ENCODE measurements at regions not wholly inside any gene's neighbourhood (a gene's known extent, or its start where the extent isn't known, plus 50 kb on each side); places are given as distances from the start of the nearest gene placed in this dataset.

DNA sequence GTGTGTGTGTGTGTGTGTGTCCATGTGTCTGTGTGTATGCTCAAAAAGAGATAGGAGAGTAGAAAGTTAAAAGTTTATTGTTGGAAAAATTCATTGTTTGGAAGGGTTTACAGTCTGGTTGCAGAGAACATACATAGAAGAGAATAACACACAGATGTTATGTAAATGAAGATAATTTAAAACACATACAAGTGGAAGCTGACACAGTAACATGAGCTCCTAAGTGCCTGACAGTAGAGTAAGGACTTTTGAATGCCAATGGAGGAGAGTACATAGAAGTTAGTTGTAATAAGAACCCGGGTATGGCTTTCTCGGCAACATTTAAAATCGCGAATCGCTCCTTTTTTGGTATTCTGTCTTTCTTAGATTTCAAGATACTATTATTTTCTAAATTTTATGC is 137.0 kb upstream of the FANCL start:
- Histone ChIP-seq H3K27me3 (ENCODE audit: control insufficient read depth, insufficient read depth, low read length) (no peaks in the 10 kb centered on the region), H3K36me3 (ENCODE audit: control insufficient read depth, insufficient read depth, low read length) (no peaks in the 10 kb centered on the region), H3K4me3 (ENCODE audit: low read depth, low read length) (no peak overlapping the region), H3K27ac (ENCODE audit: insufficient read depth, low read length, poor library complexity, severe bottlenecking) (no peak overlapping the region), H3K4me1 (ENCODE audit: control insufficient read depth, insufficient read depth, low read length, poor library complexity, severe bottlenecking) (no peaks in the 10 kb centered on the region), H3K9me3 (ENCODE audit: control insufficient read depth in 2 of 2, low read length in 2 of 2) (no peaks in the 10 kb centered on the region)
- peaks cover 0 to 3% (median 0%) of the 10 kb centered on the region in 7 donors for H3K9me3 Mint-ChIP-seq
- H3K4me1 Mint-ChIP-seq, result no peaks in the 10 kb centered on the region
- ATAC-seq (ENCODE audit: low read depth in 2 of 2) (no peak), DNase-seq (no peak)
- H3K36me3 Mint-ChIP-seq, result no peaks in the 10 kb centered on the region
- H3K27me3 Mint-ChIP-seq, result peaks cover 8% of the 10 kb centered on the region
- H3K4me3 Mint-ChIP-seq, result no peak overlapping the region
- H3K27ac Mint-ChIP-seq, result no peak overlapping the region

GRCh38 chr2:58377181-58377580 is 136.1 kb upstream of the FANCL start:
- Mint-ChIP-seq H3K4me3 (no peak overlapping the region), H3K27ac (no peak overlapping the region), H3K36me3 (no peaks in the 10 kb centered on the region), H3K27me3 (peaks cover 8% of the 10 kb centered on the region), H3K9me3 (peaks cover 0 to 3% (median 0%) of the 10 kb centered on the region in 7 donors), H3K4me1 (no peaks in the 10 kb centered on the region)
- Histone ChIP-seq H3K36me3 (ENCODE audit: control insufficient read depth, insufficient read depth, low read length) (no peaks in the 10 kb centered on the region), H3K27me3 (ENCODE audit: control insufficient read depth, insufficient read depth, low read length) (no peaks in the 10 kb centered on the region), H3K27ac (ENCODE audit: insufficient read depth, low read length, poor library complexity, severe bottlenecking) (no peak overlapping the region), H3K4me3 (ENCODE audit: low read depth, low read length) (no peak overlapping the region), H3K4me1 (ENCODE audit: control insufficient read depth, insufficient read depth, low read length, poor library complexity, severe bottlenecking) (no peaks in the 10 kb centered on the region), H3K9me3 (ENCODE audit: control insufficient read depth in 2 of 2, low read length in 2 of 2) (no peaks in the 10 kb centered on the region)
- ATAC-seq (ENCODE audit: low read depth in 2 of 2), result no peak
- no peak for DNase-seq

- Mint-ChIP-seq H3K4me3 (no peak overlapping the region), H3K4me1 (no peaks in the 10 kb centered on the region), H3K36me3 (no peaks in the 10 kb centered on the region), H3K27ac (no peak overlapping the region), H3K27me3 (peaks cover 8% of the 10 kb centered on the region), H3K9me3 (peaks cover 0 to 3% (median 0%) of the 10 kb centered on the region in 7 donors)
- no peaks in the 10 kb centered on the region for H3K36me3 ChIP-seq (ENCODE audit: control insufficient read depth, insufficient read depth, low read length)
- no peaks in the 10 kb centered on the region for H3K4me1 ChIP-seq (ENCODE audit: control insufficient read depth, insufficient read depth, low read length, poor library complexity, severe bottlenecking)
- H3K9me3 ChIP-seq (ENCODE audit: control insufficient read depth in 2 of 2, low read length in 2 of 2), result no peaks in the 10 kb centered on the region
- no peak overlapping the region for H3K4me3 ChIP-seq (ENCODE audit: low read depth, low read length)
- no peaks in the 10 kb centered on the region for H3K27me3 ChIP-seq (ENCODE audit: control insufficient read depth, insufficient read depth, low read length)
- DNase-seq (no peak), ATAC-seq (ENCODE audit: low read depth in 2 of 2) (no peak)
- H3K27ac ChIP-seq (ENCODE audit: insufficient read depth, low read length, poor library complexity, severe bottlenecking), result no peak overlapping the region
These were observed 135.5 kb upstream of the FANCL start for GRCh38 chr2:58376592-58376991.

DNA sequence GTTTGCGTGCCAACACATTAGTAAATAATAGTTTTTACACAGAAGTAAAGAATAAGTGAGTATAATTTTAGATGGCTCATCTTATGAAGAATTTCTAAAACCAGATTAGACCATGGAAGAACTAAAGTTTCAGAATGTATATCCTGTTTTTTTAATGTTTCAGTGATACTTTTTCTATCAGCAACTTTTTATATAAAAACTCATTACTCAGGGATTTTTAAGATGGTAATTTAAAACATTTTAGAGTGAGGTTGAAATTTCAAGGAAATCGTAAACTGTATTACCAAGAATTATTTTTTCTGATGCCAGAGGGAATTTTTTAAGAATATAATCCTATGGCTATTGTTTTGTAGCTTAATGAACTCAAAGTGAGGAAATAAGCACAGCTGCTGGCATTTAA is 128.5 kb upstream of the FANCL start:
- Mint-ChIP-seq H3K4me1 (no peaks in the 10 kb centered on the region), H3K27me3 (peaks cover 9% of the 10 kb centered on the region), H3K27ac (no peak overlapping the region), H3K4me3 (no peak overlapping the region), H3K9me3 (peaks cover 0 to 1% (median 0%) of the 10 kb centered on the region in 7 donors), H3K36me3 (no peaks in the 10 kb centered on the region)
- Histone ChIP-seq H3K27me3 (ENCODE audit: control insufficient read depth, insufficient read depth, low read length) (no peaks in the 10 kb centered on the region), H3K9me3 (ENCODE audit: control insufficient read depth in 2 of 2, low read length in 2 of 2) (no peaks in the 10 kb centered on the region), H3K36me3 (ENCODE audit: control insufficient read depth, insufficient read depth, low read length) (no peaks in the 10 kb centered on the region), H3K27ac (ENCODE audit: insufficient read depth, low read length, poor library complexity, severe bottlenecking) (no peak overlapping the region), H3K4me1 (ENCODE audit: control insufficient read depth, insufficient read depth, low read length, poor library complexity, severe bottlenecking) (no peaks in the 10 kb centered on the region), H3K4me3 (ENCODE audit: low read depth, low read length) (no peak overlapping the region)
- ATAC-seq (ENCODE audit: low read depth in 2 of 2) (no peak), DNase-seq (no peak)

DNA sequence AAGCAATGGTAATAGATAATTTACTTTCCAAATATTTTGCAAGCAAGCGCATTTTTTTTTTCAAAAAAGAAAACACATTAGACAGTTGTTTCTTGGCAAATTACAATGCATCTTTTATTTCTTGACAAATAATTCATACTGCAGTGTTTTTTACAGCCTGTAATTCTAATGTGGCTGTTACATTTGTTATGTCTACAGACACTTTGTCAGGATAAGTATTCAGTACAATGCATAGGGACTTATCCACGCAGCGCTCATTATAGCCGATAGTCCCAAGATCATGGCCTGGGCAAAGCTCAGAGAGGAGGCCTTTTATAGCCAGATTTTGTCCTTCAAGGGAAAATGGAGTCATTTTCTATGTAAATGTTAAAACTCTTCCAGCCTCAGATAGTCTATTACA is 123.0 kb upstream of the FANCL start:
- Histone ChIP-seq H3K9me3 (ENCODE audit: control insufficient read depth in 2 of 2, low read length in 2 of 2) (no peaks in the 10 kb centered on the region), H3K36me3 (ENCODE audit: control insufficient read depth, insufficient read depth, low read length) (no peaks in the 10 kb centered on the region), H3K27me3 (ENCODE audit: control insufficient read depth, insufficient read depth, low read length) (peaks cover 2% of the 10 kb centered on the region), H3K4me1 (ENCODE audit: control insufficient read depth, insufficient read depth, low read length, poor library complexity, severe bottlenecking) (no peaks in the 10 kb centered on the region), H3K27ac (ENCODE audit: insufficient read depth, low read length, poor library complexity, severe bottlenecking) (no peak overlapping the region), H3K4me3 (ENCODE audit: low read depth, low read length) (no peak overlapping the region)
- Mint-ChIP-seq H3K27me3 (peaks cover 8% of the 10 kb centered on the region), H3K9me3 (no peaks in the 10 kb centered on the region), H3K4me3 (no peak overlapping the region), H3K27ac (no peak overlapping the region), H3K36me3 (no peaks in the 10 kb centered on the region), H3K4me1 (no peaks in the 10 kb centered on the region)
- no peak for DNase-seq
- no peak for ATAC-seq (ENCODE audit: low read depth in 2 of 2)

- no peak overlapping the region for H3K27ac ChIP-seq (ENCODE audit: insufficient read depth, low read length, poor library complexity, severe bottlenecking)
- Mint-ChIP-seq H3K4me1 (no peaks in the 10 kb centered on the region), H3K36me3 (no peaks in the 10 kb centered on the region), H3K9me3 (peaks cover 0 to 4% (median 0%) of the 10 kb centered on the region in 7 donors), H3K27me3 (peaks cover 5% of the 10 kb centered on the region), H3K27ac (no peak overlapping the region), H3K4me3 (no peak overlapping the region)
- no peak overlapping the region for H3K4me3 ChIP-seq (ENCODE audit: low read depth, low read length)
- H3K9me3 ChIP-seq (ENCODE audit: control insufficient read depth in 2 of 2, low read length in 2 of 2), result no peaks in the 10 kb centered on the region
- no peaks in the 10 kb centered on the region for H3K36me3 ChIP-seq (ENCODE audit: control insufficient read depth, insufficient read depth, low read length)
- peaks cover 4% of the 10 kb centered on the region for H3K27me3 ChIP-seq (ENCODE audit: control insufficient read depth, insufficient read depth, low read length)
- no peaks in the 10 kb centered on the region for H3K4me1 ChIP-seq (ENCODE audit: control insufficient read depth, insufficient read depth, low read length, poor library complexity, severe bottlenecking)
- no peak for DNase-seq
- no peak for ATAC-seq (ENCODE audit: low read depth in 2 of 2)
These were observed 116.9 kb upstream of the FANCL start for GRCh38 chr2:58358026-58358425.

DNA sequence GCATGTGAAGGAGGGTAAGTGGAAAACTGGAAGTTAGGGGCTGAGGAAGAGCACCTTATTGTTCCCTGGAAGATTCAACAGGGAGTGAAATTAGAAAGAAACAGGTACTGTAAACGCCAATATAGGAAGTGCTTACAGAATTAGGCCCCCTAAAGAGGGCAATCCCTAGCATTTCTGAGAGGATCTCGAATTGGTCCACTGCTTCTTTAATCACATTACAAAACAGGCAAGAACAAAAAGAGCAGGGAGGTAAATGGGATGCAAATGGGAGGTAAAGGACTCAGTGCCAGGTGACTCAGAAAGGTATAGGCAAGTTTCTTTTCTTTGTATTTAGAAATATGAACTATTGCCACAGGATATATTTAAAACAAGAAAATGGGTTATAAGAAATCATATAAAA is 116.4 kb upstream of the FANCL start:
- Mint-ChIP-seq H3K27me3 (peaks cover 5% of the 10 kb centered on the region), H3K9me3 (peaks cover 0 to 4% (median 0%) of the 10 kb centered on the region in 7 donors), H3K36me3 (no peaks in the 10 kb centered on the region), H3K4me3 (no peak overlapping the region), H3K4me1 (no peaks in the 10 kb centered on the region), H3K27ac (no peak overlapping the region)
- no peak for DNase-seq
- no peak for ATAC-seq (ENCODE audit: low read depth in 2 of 2)
- no peaks in the 10 kb centered on the region for H3K36me3 ChIP-seq (ENCODE audit: control insufficient read depth, insufficient read depth, low read length)
- no peaks in the 10 kb centered on the region for H3K4me1 ChIP-seq (ENCODE audit: control insufficient read depth, insufficient read depth, low read length, poor library complexity, severe bottlenecking)
- no peak overlapping the region for H3K4me3 ChIP-seq (ENCODE audit: low read depth, low read length)
- no peaks in the 10 kb centered on the region for H3K9me3 ChIP-seq (ENCODE audit: control insufficient read depth in 2 of 2, low read length in 2 of 2)
- peaks cover 4% of the 10 kb centered on the region for H3K27me3 ChIP-seq (ENCODE audit: control insufficient read depth, insufficient read depth, low read length)
- H3K27ac ChIP-seq (ENCODE audit: insufficient read depth, low read length, poor library complexity, severe bottlenecking), result no peak overlapping the region

GRCh38 chr2:58354230-58354629 is 113.1 kb upstream of the FANCL start:
- no peak overlapping the region for H3K4me3 ChIP-seq (ENCODE audit: low read depth, low read length)
- Mint-ChIP-seq H3K27ac (no peak overlapping the region), H3K4me3 (no peak overlapping the region), H3K27me3 (peaks cover 18% of the 10 kb centered on the region), H3K9me3 (peaks cover 0 to 6% (median 0%) of the 10 kb centered on the region in 7 donors), H3K36me3 (no peaks in the 10 kb centered on the region), H3K4me1 (no peaks in the 10 kb centered on the region)
- no peak overlapping the region for H3K27ac ChIP-seq (ENCODE audit: insufficient read depth, low read length, poor library complexity, severe bottlenecking)
- DNase-seq (no peak), ATAC-seq (ENCODE audit: low read depth in 2 of 2) (no peak)
- H3K4me1 ChIP-seq (ENCODE audit: control insufficient read depth, insufficient read depth, low read length, poor library complexity, severe bottlenecking), result no peaks in the 10 kb centered on the region
- no peaks in the 10 kb centered on the region for H3K9me3 ChIP-seq (ENCODE audit: control insufficient read depth in 2 of 2, low read length in 2 of 2)
- no peaks in the 10 kb centered on the region for H3K36me3 ChIP-seq (ENCODE audit: control insufficient read depth, insufficient read depth, low read length)
- H3K27me3 ChIP-seq (ENCODE audit: control insufficient read depth, insufficient read depth, low read length), result peaks cover 2% of the 10 kb centered on the region

Measured in CD4-positive, CD25-positive, alpha-beta regulatory T cell (primary cell).